NB4 (cell line): ENCODE measurements at regions not wholly inside any gene's neighbourhood (a gene's known extent, or its start where the extent isn't known, plus 50 kb on each side); places are given as distances from the start of the nearest gene placed in this dataset.

Source experiments
- CTCF ChIP-seq: IDR thresholded peaks from one replicate; pipeline ENCODE4 v1.5.1; 2012; ENCODE audit warnings: low read depth, low read length
- MAX ChIP-seq: IDR thresholded peaks from 2 replicates; pipeline ENCODE4 v1.6.1; 2011; ENCODE audit warnings: low read depth, low read length

GRCh38 chr10:33858326-33858725 lies 523.9 kb upstream of the NRP1 start:
- no peak for TF ChIP-seq CTCF
- no peak for TF ChIP-seq MAX
